H1 (cell line): ENCODE measurements at regions not wholly inside any gene's neighbourhood (a gene's known extent, or its start where the extent isn't known, plus 50 kb on each side); places are given as distances from the start of the nearest gene placed in this dataset.

Experiments
- CTCF ChIA-PET: fragments of 300-600 bp; sonication (Branson Sonifier 250); formaldehyde crosslinking; loops from one replicate; lab custom pipeline; 2021; ENCODE audit not compliant: partially characterized antibody; lab: Charles Lee
- POLR2A ChIA-PET: fragments of 300-600 bp; sonication (Branson Sonifier 250); formaldehyde crosslinking; loops from one replicate; lab custom pipeline; 2021; ENCODE audit warnings: inconsistent platforms; ENCODE audit not compliant: partially characterized antibody; lab: Charles Lee
- DNase-seq, 2 experiments: peaks; one replicate each; pipeline versions ENCODE4 v3.0.0 to v3.0.0-alpha.2; 2010 to 2022; ENCODE audit warnings: low spot score in 2 of 2, low read depth in 1 of 2, mixed read lengths in 1 of 2
- FAIRE-seq: peaks from 2 replicates; lab custom pipeline; 2011; peaks lifted over from hg19 to GRCh38; lab: Jason Lieb, UNC
- H2AFZ ChIP-seq: 2 replicates; pipeline ENCODE4 v1.8.1; 2012; ENCODE audit warnings: low read length, inconsistent platforms
- H2AK5ac ChIP-seq: 2 replicates; pipeline ENCODE4 v1.6.1; 2013; ENCODE audit warnings: low read depth, low read length
- H2BK120ac ChIP-seq: replicated peaks from 2 replicates; pipeline ENCODE3; 2013; ENCODE audit warnings: low read depth, low read length, inconsistent platforms
- H2BK12ac ChIP-seq: 2 replicates; pipeline ENCODE4 v1.6.1; 2013; ENCODE audit warnings: low read depth, low read length
- H2BK15ac ChIP-seq: 2 replicates; pipeline ENCODE4 v1.6.1; 2013; ENCODE audit warnings: low read length
- H2BK20ac ChIP-seq: 2 replicates; pipeline ENCODE4 v1.6.1; 2013; ENCODE audit warnings: low read length
- H2BK5ac ChIP-seq: 2 replicates; pipeline ENCODE4 v1.6.1; 2013; ENCODE audit warnings: low read depth, low read length
- H3K14ac ChIP-seq: 2 replicates; pipeline ENCODE4 v1.6.1; 2013; ENCODE audit warnings: inconsistent platforms; ENCODE audit not compliant: insufficient read length
- H3K18ac ChIP-seq: 2 replicates; pipeline ENCODE4 v1.6.1; 2013; ENCODE audit warnings: low read length; ENCODE audit errors: extremely low read depth
- H3K23ac ChIP-seq: 2 replicates; pipeline ENCODE4 v1.6.1; 2013; ENCODE audit warnings: inconsistent platforms; ENCODE audit not compliant: insufficient read length
- H3K23me2 ChIP-seq: 2 replicates; pipeline ENCODE4 v1.6.1; 2013; ENCODE audit warnings: low read depth, low read length
- H3K27ac ChIP-seq: 2 replicates; pipeline ENCODE4 v1.6.1; 2011; ENCODE audit warnings: low read depth, low read length, inconsistent platforms
- H3K27me3 ChIP-seq, 4 experiments: replicated peaks in 1 of 4; 1 replicate in 1 of 4; 2 replicates in 3 of 4; pipeline versions ENCODE4 v1.6.1 to v1.8.1; 2011 to 2013; ENCODE audit warnings: low read length in 3 of 4, mild to moderate bottlenecking in 3 of 4, inconsistent platforms in 2 of 4, mixed read lengths in 2 of 4, moderate library complexity in 1 of 4; ENCODE audit not compliant: control insufficient read depth in 3 of 4, insufficient read depth in 3 of 4; ENCODE audit errors: extremely low read depth in 1 of 4
- H3K36me3 ChIP-seq, 4 experiments: 2 replicates each; pipeline versions ENCODE4 v1.6.1 to v1.8.1; 2011 to 2013; ENCODE audit warnings: mild to moderate bottlenecking in 4 of 4, low read length in 3 of 4, moderate library complexity in 2 of 4, control low read depth in 1 of 4, inconsistent platforms in 1 of 4; ENCODE audit not compliant: insufficient read depth in 4 of 4, control insufficient read depth in 2 of 4
- H3K4ac ChIP-seq: replicated peaks from 2 replicates; pipeline ENCODE3; 2013; ENCODE audit warnings: low read length, low read depth, mixed read lengths, inconsistent platforms; ENCODE audit not compliant: insufficient read length
- H3K4me1 ChIP-seq, 4 experiments: replicated peaks in 1 of 4; 1 replicate in 1 of 4; 2 replicates in 3 of 4; pipeline versions ENCODE4 v1.6.1 to v1.8.1; 2011 to 2013; ENCODE audit warnings: low read length in 3 of 4, inconsistent platforms in 2 of 4, mixed read lengths in 1 of 4; ENCODE audit not compliant: insufficient read depth in 4 of 4, control insufficient read depth in 3 of 4
- H3K4me2 ChIP-seq, 2 experiments: 2 replicates each; pipeline versions ENCODE4 v1.6.1 to v1.8.1; 2011 to 2013; ENCODE audit warnings: low read depth in 2 of 2, low read length in 2 of 2, control low read depth in 1 of 2, inconsistent platforms in 1 of 2, mild to moderate bottlenecking in 1 of 2; ENCODE audit not compliant: insufficient read depth in 1 of 2
- H3K4me3 ChIP-seq, 4 experiments: fragments of 200-600, 300-600 bp in 1 of 4; sonication (generic), shearing (Covaris generic), sonication (Bioruptor Twin) in 1 of 4; 2 replicates each; pipeline versions ENCODE4 v1.5.1 to v1.8.1; 2011 to 2016; ENCODE audit warnings: low read length in 4 of 4, low read depth in 3 of 4, control low read depth in 2 of 4, inconsistent platforms in 2 of 4, mild to moderate bottlenecking in 2 of 4, mixed read lengths in 1 of 4, moderate library complexity in 1 of 4; ENCODE audit not compliant: insufficient read depth in 2 of 4; ENCODE audit errors: extremely low read depth in 1 of 4
- H3K56ac ChIP-seq: replicated peaks from 2 replicates; pipeline ENCODE3; 2013; ENCODE audit warnings: low read depth, mild to moderate bottlenecking, mixed read lengths, low read length, inconsistent platforms; ENCODE audit not compliant: insufficient read length
- H3K79me1 ChIP-seq: 2 replicates; pipeline ENCODE4 v1.6.1; 2013; ENCODE audit warnings: low read depth, low read length, control low read depth
- H3K79me2 ChIP-seq, 2 experiments: 2 replicates each; pipeline versions ENCODE4 v1.6.1 to v1.8.1; 2012 to 2013; ENCODE audit warnings: low read length in 2 of 2, mild to moderate bottlenecking in 2 of 2, inconsistent platforms in 1 of 2; ENCODE audit not compliant: insufficient read depth in 2 of 2, control insufficient read depth in 1 of 2
- H3K9ac ChIP-seq, 4 experiments: replicated peaks in 1 of 4; 1 replicate in 1 of 4; 2 replicates in 3 of 4; pipeline versions ENCODE4 v1.6.1 to v1.8.1; 2011 to 2013; ENCODE audit warnings: low read depth in 3 of 4, low read length in 3 of 4, control low read depth in 2 of 4, mild to moderate bottlenecking in 2 of 4, moderate library complexity in 2 of 4, inconsistent platforms in 1 of 4; ENCODE audit errors: extremely low read depth in 1 of 4
- H3K9me3 ChIP-seq, 2 experiments: 2 replicates each; pipeline versions ENCODE4 v1.6.1 to v1.8.1; 2012 to 2013; ENCODE audit warnings: mild to moderate bottlenecking in 2 of 2, moderate library complexity in 2 of 2, control low read depth in 1 of 2, inconsistent platforms in 1 of 2, low read depth in 1 of 2, low read length in 1 of 2, mixed read lengths in 1 of 2; ENCODE audit not compliant: insufficient read depth in 2 of 2
- H4K20me1 ChIP-seq, 2 experiments: replicated peaks in 1 of 2; 2 replicates each; pipeline versions ENCODE3 to v1.8.1; 2011 to 2013; ENCODE audit warnings: inconsistent platforms in 2 of 2, low read length in 2 of 2, mild to moderate bottlenecking in 1 of 2; ENCODE audit not compliant: insufficient read depth in 2 of 2, control insufficient read depth in 1 of 2
- H4K5ac ChIP-seq: 2 replicates; pipeline ENCODE4 v1.6.1; 2013; ENCODE audit warnings: low read length, low read depth, mixed read lengths, inconsistent platforms; ENCODE audit not compliant: insufficient read length
- H4K8ac ChIP-seq: 2 replicates; pipeline ENCODE4 v1.8.0; 2013; ENCODE audit warnings: mild to moderate bottlenecking, moderate library complexity, low read length, inconsistent platforms; ENCODE audit not compliant: insufficient read depth; ENCODE audit errors: extremely low read depth
- H4K91ac ChIP-seq: replicated peaks from 2 replicates; pipeline ENCODE3; 2013; ENCODE audit warnings: low read length, mixed read lengths, inconsistent platforms; ENCODE audit not compliant: insufficient read length
- CEBPB ChIP-seq: IDR thresholded peaks from 2 replicates; pipeline ENCODE4 v1.6.1; 2012; ENCODE audit warnings: low read depth, low read length
- CHD1 ChIP-seq: IDR thresholded peaks from 2 replicates; pipeline ENCODE4 v1.6.1; 2012; ENCODE audit warnings: low read depth, low read length, improper control_type of control experiment
- CTBP2 ChIP-seq: IDR thresholded peaks from 2 replicates; pipeline ENCODE4 v1.7.0; 2011; ENCODE audit warnings: borderline replicate concordance, mild to moderate bottlenecking, moderate library complexity, mixed read lengths, low read length; ENCODE audit not compliant: insufficient read depth, insufficient read length
- EGR1 ChIP-seq: IDR thresholded peaks from 2 replicates; pipeline ENCODE4 v1.6.1; 2011; ENCODE audit warnings: low read depth, low read length, borderline replicate concordance
- EP300 ChIP-seq, 2 experiments: IDR thresholded peaks; 1 replicate in 1 of 2; 2 replicates in 1 of 2; pipeline ENCODE4 v1.6.1; 2011 to 2012; ENCODE audit warnings: low read depth in 2 of 2, low read length in 2 of 2, mild to moderate bottlenecking in 2 of 2, borderline replicate concordance in 1 of 2, inconsistent platforms in 1 of 2, moderate library complexity in 1 of 2
- KDM5A ChIP-seq: fragments of 200-600 bp; IDR thresholded peaks from 2 replicates; pipeline ENCODE4 v1.7.1; 2012; ENCODE audit warnings: mild to moderate bottlenecking, low read length, inconsistent platforms, mixed read lengths
- MAFK ChIP-seq: IDR thresholded peaks from 2 replicates; pipeline ENCODE4 v1.6.1; 2012; ENCODE audit warnings: low read depth, mild to moderate bottlenecking, improper control_type of control experiment, low read length
- NANOG ChIP-seq: IDR thresholded peaks from 2 replicates; pipeline ENCODE4 v1.6.1; 2011; ENCODE audit warnings: low read length, low read depth, mild to moderate bottlenecking, inconsistent platforms; ENCODE audit not compliant: insufficient read depth, poor library complexity, severe bottlenecking
- PHF8 ChIP-seq: fragments of 200-600 bp; sonication (generic); conservative IDR thresholded peaks from 2 replicates; pipeline ENCODE4 v1.7.1; 2012; ENCODE audit warnings: low read depth, mild to moderate bottlenecking, inconsistent platforms, low read length, moderate library complexity
- SIN3A ChIP-seq, 2 experiments: IDR thresholded peaks in 1 of 2; conservative IDR thresholded peaks in 1 of 2; 2 replicates each; pipeline ENCODE4 v1.6.1; 2011 to 2012; ENCODE audit warnings: low read length in 2 of 2, improper control_type of control experiment in 1 of 2, low read depth in 1 of 2, mild to moderate bottlenecking in 1 of 2
- SP1 ChIP-seq: IDR thresholded peaks from 2 replicates; pipeline ENCODE4 v1.6.1; 2011; ENCODE audit warnings: low read depth, low read length
- TAF7 ChIP-seq: optimal IDR thresholded peaks from 2 replicates; pipeline ENCODE3; 2011; ENCODE audit warnings: low read depth, mild to moderate bottlenecking, inconsistent platforms, low read length, moderate library complexity, borderline replicate concordance
- ZNF274 ChIP-seq: IDR thresholded peaks from 2 replicates; pipeline ENCODE4 v1.7.0; 2012; ENCODE audit warnings: low read length, borderline replicate concordance; ENCODE audit errors: extremely low read depth
- WGBS, 2 experiments: shearing (Covaris generic) in 1 of 2; methylation state at CpG; one replicate each; pipeline versions ENCODE4 v1.1.6 to v1.1.7; 2013 to 2015; ENCODE audit warnings: low lambda C conversion rate in 2 of 2, mixed read lengths in 2 of 2, inconsistent platforms in 1 of 2, low coverage in 1 of 2, missing lambda C conversion rate in 1 of 2; ENCODE audit not compliant: insufficient replicate concordance in 2 of 2, insufficient coverage in 1 of 2, insufficient read length in 1 of 2; ENCODE audit errors: extremely low coverage in 1 of 2, missing lambda C conversion rate in 1 of 2; 5-methylcytosine and 5-hydroxymethylcytosine counted together
- TF ChIP-seq, protein P1 (sequence below): IDR thresholded peaks from 2 replicates; pipeline ENCODE4 v1.6.1; 2011; ENCODE audit warnings: low read depth, mild to moderate bottlenecking, low read length; ENCODE audit not compliant: insufficient read depth

DNA sequence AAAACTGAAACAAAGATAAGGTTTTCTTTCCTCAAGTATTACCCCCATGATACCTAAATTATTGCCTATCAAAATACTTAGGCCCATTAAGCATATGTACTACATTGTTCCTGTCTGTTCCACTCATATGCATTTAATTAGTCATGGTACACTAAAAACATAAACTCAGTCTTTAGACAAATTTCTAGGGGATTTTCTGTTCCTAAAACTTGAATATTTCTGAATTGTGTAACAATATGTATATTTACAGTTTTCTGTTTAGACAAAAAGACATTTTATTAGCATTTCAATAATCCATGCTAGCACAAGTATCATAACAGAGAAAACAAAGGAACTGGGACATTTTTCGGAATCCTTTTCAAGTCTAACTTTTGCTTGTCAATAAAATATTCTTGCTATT, 234.2 kb downstream of the CRPPA start:
- H3K4me1 ChIP-seq: no peaks in the 10 kb centered on the region
- no peak overlapping the region for H2BK12ac ChIP-seq
- H2AK5ac ChIP-seq: no peak overlapping the region
- no peak overlapping the region for H2BK5ac ChIP-seq
- no peaks in the 10 kb centered on the region for H3K27me3 ChIP-seq
- no peak overlapping the region for H2BK20ac ChIP-seq
- no peak overlapping the region for H3K18ac ChIP-seq
- POLR2A ChIA-PET: no interaction called here
- H3K14ac ChIP-seq: no peak overlapping the region
- whole genome bisulfite sequencing, 2 experiments: 75% methylated on average over 1 of the region's 1 CpG; no CpG with 5 or more reads in 1 of the 2 experiments
- no peak overlapping the region for H4K5ac ChIP-seq
- no peak for FAIRE-seq
- no peaks in the 10 kb centered on the region for H3K36me3 ChIP-seq
- no peaks in the 10 kb centered on the region for H4K20me1 ChIP-seq
- H3K9ac ChIP-seq: no peak overlapping the region
- H3K56ac ChIP-seq: no peak overlapping the region
- no peaks in the 10 kb centered on the region for H3K9me3 ChIP-seq
- no peaks in the 10 kb centered on the region for H3K79me1 ChIP-seq
- H3K4me3 ChIP-seq: no peak overlapping the region
- no peak for DNase-seq
- no peak overlapping the region for H2BK120ac ChIP-seq
- no peak overlapping the region for H2AFZ ChIP-seq
- H3K27ac ChIP-seq: no peak overlapping the region
- CTCF ChIA-PET: no interaction called here
- H2BK15ac ChIP-seq: no peak overlapping the region
- H3K23me2 ChIP-seq: no peaks in the 10 kb centered on the region
- H4K8ac ChIP-seq: no peak overlapping the region
- no peaks in the 10 kb centered on the region for H3K79me2 ChIP-seq
- no peak overlapping the region for H3K4ac ChIP-seq
- H3K4me2 ChIP-seq: no peak overlapping the region
- H3K23ac ChIP-seq: no peak overlapping the region
- no peak overlapping the region for H4K91ac ChIP-seq
- no peak for TF ChIP-seq PHF8
- TF ChIP-seq CHD1: no peak
- no peak for TF ChIP-seq TAF7
- TF ChIP-seq EP300 (IDR thresholded peaks at IDR 0.05; ENCODE audit: borderline replicate concordance in 1 of 2, low read depth in 2 of 2, low read length in 2 of 2): no peak
- TF ChIP-seq EGR1: no peak
- TF ChIP-seq KDM5A: no peak
- TF ChIP-seq NANOG: no peak
- no peak for TF ChIP-seq SIN3A (conservative IDR thresholded peaks at IDR 0.05 in 1 of 2, IDR thresholded peaks at IDR 0.05 in 1 of 2; ENCODE audit: low read depth in 1 of 2, low read length in 2 of 2)
- no peak for TF ChIP-seq CEBPB
- no peak for TF ChIP-seq ZNF274
- TF ChIP-seq, protein P1, sequence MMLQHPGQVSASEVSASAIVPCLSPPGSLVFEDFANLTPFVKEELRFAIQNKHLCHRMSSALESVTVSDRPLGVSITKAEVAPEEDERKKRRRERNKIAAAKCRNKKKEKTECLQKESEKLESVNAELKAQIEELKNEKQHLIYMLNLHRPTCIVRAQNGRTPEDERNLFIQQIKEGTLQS: no peak
- no peak for TF ChIP-seq CTBP2
- TF ChIP-seq SP1: no peak
- TF ChIP-seq MAFK: no peak
